ENCODE measurements at regions not wholly inside any gene's neighbourhood (a gene's known extent, or its start where the extent isn't known, plus 50 kb on each side); places are given as distances from the start of the nearest gene placed in this dataset.

DNA sequence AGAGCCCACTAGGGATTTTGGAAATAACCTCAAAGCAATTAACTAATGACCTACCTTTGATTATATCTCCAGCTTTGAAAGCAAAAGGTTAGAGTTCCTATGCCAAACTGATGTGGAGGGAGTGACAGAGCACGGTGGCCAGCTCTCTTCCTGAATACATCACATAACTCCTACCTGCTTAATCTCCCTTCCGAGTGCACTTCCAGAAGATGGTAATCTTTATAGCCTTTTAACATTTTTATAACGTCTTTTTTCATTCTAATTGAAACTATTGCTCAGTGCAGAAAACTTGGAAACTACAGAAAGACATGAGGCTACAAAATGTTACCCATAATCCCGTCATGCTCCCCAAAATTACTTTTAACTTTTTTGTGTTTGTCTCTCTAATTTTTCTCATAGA, 110.5 kb upstream of the COX10 start:
- TF ChIP-seq, protein P1, sequence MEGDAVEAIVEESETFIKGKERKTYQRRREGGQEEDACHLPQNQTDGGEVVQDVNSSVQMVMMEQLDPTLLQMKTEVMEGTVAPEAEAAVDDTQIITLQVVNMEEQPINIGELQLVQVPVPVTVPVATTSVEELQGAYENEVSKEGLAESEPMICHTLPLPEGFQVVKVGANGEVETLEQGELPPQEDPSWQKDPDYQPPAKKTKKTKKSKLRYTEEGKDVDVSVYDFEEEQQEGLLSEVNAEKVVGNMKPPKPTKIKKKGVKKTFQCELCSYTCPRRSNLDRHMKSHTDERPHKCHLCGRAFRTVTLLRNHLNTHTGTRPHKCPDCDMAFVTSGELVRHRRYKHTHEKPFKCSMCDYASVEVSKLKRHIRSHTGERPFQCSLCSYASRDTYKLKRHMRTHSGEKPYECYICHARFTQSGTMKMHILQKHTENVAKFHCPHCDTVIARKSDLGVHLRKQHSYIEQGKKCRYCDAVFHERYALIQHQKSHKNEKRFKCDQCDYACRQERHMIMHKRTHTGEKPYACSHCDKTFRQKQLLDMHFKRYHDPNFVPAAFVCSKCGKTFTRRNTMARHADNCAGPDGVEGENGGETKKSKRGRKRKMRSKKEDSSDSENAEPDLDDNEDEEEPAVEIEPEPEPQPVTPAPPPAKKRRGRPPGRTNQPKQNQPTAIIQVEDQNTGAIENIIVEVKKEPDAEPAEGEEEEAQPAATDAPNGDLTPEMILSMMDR (IDR thresholded peaks at IDR 0.05): no peak
- TF ChIP-seq POLR2A (IDR thresholded peaks at IDR 0.05) (no peak), POLR2AphosphoS5 (IDR thresholded peaks at IDR 0.05) (no peak)

Measured in gastroesophageal sphincter (tissue), 3 donors.